Small intestine (tissue), 7 donors: ENCODE measurements at regions not wholly inside any gene's neighbourhood (a gene's known extent, or its start where the extent isn't known, plus 50 kb on each side); places are given as distances from the start of the nearest gene placed in this dataset.
A peak's percentile ranks its signal among the peaks of the same experiment; 100 is the strongest.

Experiments
- DNase-seq, 2 donors: peaks; one replicate each; pipeline versions ENCODE4 v3.0.0 to v3.0.0-alpha.2; 2013
- FAIRE-seq: peaks from 2 replicates; lab custom pipeline; 2012; peaks lifted over from hg19 to GRCh38; lab: Jason Lieb, UNC
- H3K27ac ChIP-seq, 3 donors: one replicate each; pipeline ENCODE4 v1.5.1; 2013; ENCODE audit warnings: low read length in 2 of 3, mild to moderate bottlenecking in 2 of 3, control low read depth in 1 of 3, inconsistent platforms in 1 of 3, low read depth in 1 of 3, moderate library complexity in 1 of 3
- H3K27me3 ChIP-seq, 3 donors: one replicate each; pipeline ENCODE4 v1.6.1; 2013; ENCODE audit warnings: low read length in 3 of 3, inconsistent platforms in 1 of 3; ENCODE audit not compliant: control insufficient read depth in 3 of 3, insufficient read depth in 3 of 3
- H3K36me3 ChIP-seq, 3 donors: one replicate each; pipeline ENCODE4 v1.6.1; 2013; ENCODE audit warnings: low read length in 3 of 3, inconsistent platforms in 1 of 3, low read depth in 1 of 3, mild to moderate bottlenecking in 1 of 3, moderate library complexity in 1 of 3; ENCODE audit not compliant: control insufficient read depth in 3 of 3, insufficient read depth in 2 of 3
- H3K4me1 ChIP-seq, 3 donors: one replicate each; pipeline ENCODE4 v1.6.1; 2013; ENCODE audit warnings: low read length in 2 of 3, inconsistent platforms in 1 of 3, low read depth in 1 of 3, mild to moderate bottlenecking in 1 of 3, moderate library complexity in 1 of 3; ENCODE audit not compliant: control insufficient read depth in 3 of 3, insufficient read depth in 2 of 3
- H3K4me3 ChIP-seq, 3 donors: one replicate each; pipeline ENCODE4 v1.5.1; 2013; ENCODE audit warnings: low read length in 3 of 3, control low read depth in 1 of 3, inconsistent platforms in 1 of 3, low read depth in 1 of 3, mild to moderate bottlenecking in 1 of 3, moderate library complexity in 1 of 3
- H3K9me3 ChIP-seq, 2 donors: one replicate each; pipeline ENCODE4 v1.6.1; 2013; ENCODE audit warnings: low read depth in 1 of 2, low read length in 1 of 2; ENCODE audit not compliant: control insufficient read depth in 2 of 2, insufficient read depth in 1 of 2
- WGBS, 3 donors: extraction: QIAGEN DNeasy Blood & Tissue Kit; methylation state at CpG; one replicate each; pipeline ENCODE4 v1.1.7; 2013; 5-methylcytosine and 5-hydroxymethylcytosine counted together
- donor health status: healthy with polysubstance abuse.
- donor health status: control.
- donor health status: control.
- donor health status: Bipolar disorder and iron deficiency.
- donor health status: healthy.

DNA sequence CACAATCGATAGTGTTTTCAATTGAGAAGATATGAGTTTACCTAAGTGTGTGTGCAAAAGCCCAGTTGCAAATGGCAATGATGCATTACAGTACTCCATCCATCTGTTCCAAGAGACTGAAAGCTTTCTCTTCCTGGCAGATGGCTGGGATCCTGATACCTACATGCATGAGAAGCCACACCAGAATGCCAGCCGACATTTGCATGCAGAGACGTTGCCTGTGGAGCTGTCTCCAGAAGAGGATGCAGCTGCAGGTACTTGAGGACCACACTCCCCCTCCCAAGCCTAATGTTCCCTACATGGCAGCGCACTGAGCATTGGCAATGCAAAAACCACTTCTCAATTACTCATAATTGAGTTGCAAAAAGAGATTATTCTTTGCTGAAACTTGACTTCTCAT, 332.1 kb downstream of the WDR11 start:
- Histone ChIP-seq H3K27ac (no peak overlapping the region), H3K27me3 (no peaks in the 10 kb centered on the region), H3K4me3 (no peak overlapping the region), H3K4me1 (peaks cover 0 to 11% (median 0%) of the 10 kb centered on the region in 3 donors), H3K36me3 (no peaks in the 10 kb centered on the region), H3K9me3 (no peaks in the 10 kb centered on the region)
- 71 to 79% (median 77%) methylated on average over 4 of the region's 4 CpGs for WGBS, 3 donors
- DNase-seq (no peak), FAIRE-seq (no peak)

GRCh38 chr10:121183707-121184106, 332.5 kb downstream of the WDR11 start:
- DNase-seq (no peak), FAIRE-seq (no peak)
- H3K27me3 ChIP-seq = no peaks in the 10 kb centered on the region
- H3K27ac ChIP-seq = no peak overlapping the region
- H3K4me3 ChIP-seq = no peak overlapping the region
- H3K9me3 ChIP-seq = no peaks in the 10 kb centered on the region
- 44 to 79% (median 58%) methylated on average over 1 of the region's 1 CpG for WGBS, 3 donors
- peaks cover 0 to 16% (median 0%) of the 10 kb centered on the region in 3 donors for H3K4me1 ChIP-seq
- H3K36me3 ChIP-seq = no peaks in the 10 kb centered on the region

- Histone ChIP-seq H3K4me3 (no peak overlapping the region), H3K27ac (no peak overlapping the region), H3K4me1 (peaks cover 0 to 27% (median 0%) of the 10 kb centered on the region in 3 donors), H3K9me3 (no peaks in the 10 kb centered on the region), H3K36me3 (no peaks in the 10 kb centered on the region), H3K27me3 (no peaks in the 10 kb centered on the region)
- no peak for DNase-seq
- WGBS, 3 donors = 83 to 91% (median 89%) methylated on average over 7 of the region's 7 CpGs
- no peak for FAIRE-seq
Observed at GRCh38 chr10:121185816-121186455, 334.8 kb downstream of the WDR11 start.

GRCh38 chr10:121187391-121187790, 336.2 kb downstream of the WDR11 start:
- Histone ChIP-seq H3K4me1 (peaks cover 0 to 27% (median 0%) of the 10 kb centered on the region in 3 donors), H3K27ac (peak overlapping the region in 1 of 3 donors; percentile 87), H3K4me3 (no peak overlapping the region), H3K9me3 (no peaks in the 10 kb centered on the region), H3K27me3 (no peaks in the 10 kb centered on the region), H3K36me3 (no peaks in the 10 kb centered on the region)
- DNase-seq (no peak), FAIRE-seq (no peak)

GRCh38 chr10:121188005-121188404, 336.8 kb downstream of the WDR11 start:
- DNase-seq = peak; percentile 69 to 82
- H3K36me3 ChIP-seq = no peaks in the 10 kb centered on the region
- no peak for FAIRE-seq
- no peaks in the 10 kb centered on the region for H3K27me3 ChIP-seq
- H3K4me1 ChIP-seq = peaks cover 0 to 27% (median 0%) of the 10 kb centered on the region in 3 donors
- peak overlapping the region in 1 of 3 donors; percentile 87 for H3K27ac ChIP-seq
- H3K9me3 ChIP-seq = no peaks in the 10 kb centered on the region
- 6 to 31% (median 18%) methylated on average over 6 of the region's 6 CpGs for whole genome bisulfite sequencing, 3 donors
- no peak overlapping the region for H3K4me3 ChIP-seq

GRCh38 chr10:121189066-121189465, 337.9 kb downstream of the WDR11 start:
- Histone ChIP-seq H3K4me3 (no peak overlapping the region), H3K36me3 (no peaks in the 10 kb centered on the region), H3K9me3 (no peaks in the 10 kb centered on the region), H3K27ac (peak overlapping the region in 1 of 3 donors; percentile 87), H3K4me1 (peaks cover 0 to 27% (median 0%) of the 10 kb centered on the region in 3 donors), H3K27me3 (no peaks in the 10 kb centered on the region)
- WGBS, 3 donors = 71 to 79% (median 71%) methylated on average over 7 of the region's 7 CpGs
- FAIRE-seq (no peak), DNase-seq (peak in 1 of 2 donors; percentile 75)

DNA sequence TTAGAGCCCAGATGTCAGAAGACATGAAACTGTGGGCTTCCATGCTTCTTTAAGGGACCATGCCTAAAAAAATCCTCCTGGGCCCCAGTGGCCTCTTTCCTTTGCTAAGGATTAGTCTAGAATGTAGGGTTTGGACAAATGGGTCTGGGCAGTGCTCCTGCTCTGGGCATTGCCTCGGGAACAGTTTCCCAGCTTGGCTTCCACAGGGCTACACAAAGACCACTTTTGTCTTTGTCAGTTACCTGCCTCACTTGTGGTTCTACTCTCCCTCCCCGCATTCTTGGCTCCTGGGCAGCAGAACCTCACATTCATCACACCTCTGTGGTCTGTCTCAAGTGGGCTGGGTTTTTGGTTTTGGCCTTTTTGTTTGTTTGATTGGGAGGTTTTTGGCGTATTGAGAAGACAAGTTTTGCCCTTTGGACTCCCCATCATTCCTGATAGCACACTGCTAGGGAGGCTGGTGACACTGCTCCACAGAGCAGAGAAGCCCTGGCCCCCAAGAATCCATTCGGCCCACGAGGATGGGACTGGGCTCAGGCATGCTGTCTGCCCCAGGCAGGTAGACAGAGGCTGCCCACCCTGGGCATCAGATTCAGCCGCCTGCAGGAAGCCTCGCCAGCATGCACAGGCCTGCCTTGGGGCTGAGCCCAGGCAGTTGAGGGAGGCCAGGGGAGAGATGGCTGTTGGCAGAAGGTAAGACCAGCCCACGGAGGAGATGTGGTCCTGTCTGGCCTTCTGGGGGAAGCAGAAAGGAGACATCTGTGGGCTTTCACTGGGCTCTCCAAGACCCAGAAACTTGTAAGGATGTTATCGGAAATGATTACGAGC, 343.7 kb downstream of the WDR11 start:
- Histone ChIP-seq H3K27ac (no peak overlapping the region), H3K9me3 (no peaks in the 10 kb centered on the region), H3K4me3 (no peak overlapping the region), H3K4me1 (peaks cover 0 to under 1% (median 0%) of the 10 kb centered on the region in 3 donors), H3K36me3 (no peaks in the 10 kb centered on the region), H3K27me3 (no peaks in the 10 kb centered on the region)
- FAIRE-seq (no peak), DNase-seq (no peak)
- whole genome bisulfite sequencing, 3 donors = 64 to 71% (median 70%) methylated on average over 10 of the region's 10 CpGs

DNA sequence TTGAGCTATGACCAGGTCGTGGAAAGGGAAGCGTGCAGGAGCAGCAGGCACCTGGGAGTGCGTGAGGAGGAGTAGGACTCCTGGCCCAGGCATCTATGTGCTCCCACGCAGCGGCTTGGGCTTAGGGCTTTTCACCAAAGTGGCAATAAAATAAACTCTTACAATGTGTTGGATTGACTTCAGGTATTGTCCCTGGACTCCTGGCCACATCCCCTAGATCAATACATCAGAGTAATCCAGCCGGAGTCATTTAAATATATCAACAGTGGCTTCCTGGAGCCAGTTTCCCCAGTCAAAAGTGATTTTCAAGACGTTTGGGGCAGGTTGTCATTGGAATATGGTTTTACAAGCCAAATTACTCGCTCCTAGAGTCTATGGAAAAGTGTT, 344.4 kb downstream of the WDR11 start:
- 61 to 67% (median 62%) methylated on average over 8 of the region's 8 CpGs for WGBS, 3 donors
- Histone ChIP-seq H3K36me3 (no peaks in the 10 kb centered on the region), H3K4me1 (no peaks in the 10 kb centered on the region), H3K9me3 (no peaks in the 10 kb centered on the region), H3K27ac (no peak overlapping the region), H3K27me3 (no peaks in the 10 kb centered on the region), H3K4me3 (no peak overlapping the region)
- FAIRE-seq = no peak
- no peak for DNase-seq
